ENCODE measurements at regions not wholly inside any gene's neighbourhood (a gene's known extent, or its start where the extent isn't known, plus 50 kb on each side); places are given as distances from the start of the nearest gene placed in this dataset.
"Not testable (repeated sequence)": the region's sequence is repeated elsewhere in the genome, so short reads cannot be mapped to it uniquely, and the experiment has no call there.

- no peak for DNase-seq
These were observed 142.1 kb downstream of the C6orf118 start for GRCh38 chr6:165167311-165167710.

- DNase-seq: no peak
These were observed 145.9 kb downstream of the C6orf118 start for GRCh38 chr6:165163519-165163918.

DNA sequence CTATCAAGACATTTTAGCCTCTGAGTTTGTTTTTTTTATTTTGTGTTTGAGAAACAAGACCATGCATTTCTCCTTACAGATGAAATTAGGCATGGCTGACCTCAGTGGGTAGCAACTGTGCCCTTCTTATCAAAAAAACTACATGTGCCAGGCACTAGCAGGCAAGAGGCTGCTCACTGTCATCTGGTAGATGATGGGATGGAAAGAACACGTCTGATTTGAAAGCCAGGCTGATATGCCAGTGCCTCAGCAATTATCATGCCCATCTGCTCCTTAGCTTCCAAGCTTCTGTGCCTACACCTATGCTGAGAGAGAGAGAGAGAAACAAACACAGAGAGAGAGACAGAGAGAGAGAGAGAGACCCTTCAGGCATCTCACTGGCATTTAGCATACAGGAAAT is 149.9 kb downstream of the C6orf118 start:
- DNase-seq: no peak

- DNase-seq: no peak
These were observed 162.9 kb downstream of the C6orf118 start for GRCh38 chr6:165146456-165146855.

DNA sequence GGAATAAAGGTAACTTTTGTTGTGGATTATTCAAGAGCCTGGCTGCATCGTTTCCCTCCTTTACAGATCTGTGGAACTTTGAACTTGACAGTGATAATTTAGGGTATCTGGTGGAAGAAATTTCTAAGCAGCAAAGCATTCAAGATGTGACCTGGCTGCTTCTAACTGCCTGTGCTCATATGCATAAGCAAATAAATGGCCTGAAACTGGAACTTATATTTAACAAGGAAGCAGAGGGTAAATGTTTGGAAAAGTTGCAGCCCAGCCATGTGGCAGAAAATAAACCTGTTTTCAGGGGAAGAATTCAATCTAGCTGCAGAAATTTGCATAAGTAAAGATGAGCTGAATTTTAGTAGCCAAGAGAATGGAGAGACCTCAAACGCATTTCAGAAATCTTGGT is 173.5 kb downstream of the C6orf118 start:
- no peak for DNase-seq

DNA sequence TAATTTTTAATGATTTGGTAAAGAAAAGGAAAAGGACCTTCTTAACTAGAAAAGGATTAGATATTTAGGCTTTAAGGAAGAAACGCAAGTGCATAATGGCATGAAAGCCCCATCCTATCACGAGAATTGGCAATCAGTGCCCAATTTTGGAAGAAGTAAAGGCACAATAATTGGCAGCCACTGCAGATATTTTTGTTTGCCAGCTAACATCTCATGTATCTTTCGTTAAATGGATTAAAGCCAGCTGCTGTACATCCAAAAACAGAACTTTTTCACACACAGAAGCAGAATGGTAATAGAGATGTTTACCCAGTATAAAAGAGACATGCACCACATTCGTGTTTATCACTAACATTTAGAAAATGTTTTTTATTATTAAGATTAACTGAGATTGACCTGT is 180.3 kb downstream of the C6orf118 start:
- DNase-seq: no peak

DNA sequence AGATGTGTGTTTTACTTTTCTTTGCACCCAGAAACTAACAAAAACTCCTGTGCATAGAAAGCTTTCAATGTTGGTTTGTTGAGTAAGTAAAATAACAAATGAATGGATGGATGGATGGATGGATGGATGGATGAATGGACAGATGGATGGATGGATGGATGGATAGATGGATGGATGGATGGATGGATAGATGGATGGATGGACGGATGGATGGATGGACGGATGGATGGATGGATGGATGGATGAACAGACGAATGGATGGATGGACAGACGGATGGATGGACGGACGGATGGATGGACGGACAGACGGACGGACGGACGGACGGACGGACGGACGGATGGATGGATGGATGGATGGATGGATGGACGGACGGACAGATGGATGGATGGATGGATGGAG is 181.7 kb downstream of the C6orf118 start:
- DNase-seq: not testable (repeated sequence)

DNA sequence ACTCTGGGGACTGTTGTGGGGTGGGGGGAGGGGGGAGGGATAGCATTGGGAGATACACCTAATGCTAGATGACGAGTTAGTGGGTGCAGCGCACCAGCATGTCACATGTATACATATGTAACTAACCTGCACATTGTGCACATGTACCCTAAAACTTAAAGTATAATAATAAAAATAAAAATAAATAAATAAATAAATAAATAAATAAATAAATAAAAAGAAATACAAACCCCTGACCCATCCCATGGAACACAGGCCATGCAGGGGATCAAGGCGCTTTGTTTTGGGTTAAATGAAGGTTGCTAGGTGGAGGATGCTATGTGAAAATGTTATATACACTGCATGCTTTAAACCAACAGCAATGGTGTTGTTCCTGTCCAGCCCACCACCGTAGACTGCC is 184.7 kb downstream of the C6orf118 start:
- not testable (repeated sequence) for DNase-seq

DNA sequence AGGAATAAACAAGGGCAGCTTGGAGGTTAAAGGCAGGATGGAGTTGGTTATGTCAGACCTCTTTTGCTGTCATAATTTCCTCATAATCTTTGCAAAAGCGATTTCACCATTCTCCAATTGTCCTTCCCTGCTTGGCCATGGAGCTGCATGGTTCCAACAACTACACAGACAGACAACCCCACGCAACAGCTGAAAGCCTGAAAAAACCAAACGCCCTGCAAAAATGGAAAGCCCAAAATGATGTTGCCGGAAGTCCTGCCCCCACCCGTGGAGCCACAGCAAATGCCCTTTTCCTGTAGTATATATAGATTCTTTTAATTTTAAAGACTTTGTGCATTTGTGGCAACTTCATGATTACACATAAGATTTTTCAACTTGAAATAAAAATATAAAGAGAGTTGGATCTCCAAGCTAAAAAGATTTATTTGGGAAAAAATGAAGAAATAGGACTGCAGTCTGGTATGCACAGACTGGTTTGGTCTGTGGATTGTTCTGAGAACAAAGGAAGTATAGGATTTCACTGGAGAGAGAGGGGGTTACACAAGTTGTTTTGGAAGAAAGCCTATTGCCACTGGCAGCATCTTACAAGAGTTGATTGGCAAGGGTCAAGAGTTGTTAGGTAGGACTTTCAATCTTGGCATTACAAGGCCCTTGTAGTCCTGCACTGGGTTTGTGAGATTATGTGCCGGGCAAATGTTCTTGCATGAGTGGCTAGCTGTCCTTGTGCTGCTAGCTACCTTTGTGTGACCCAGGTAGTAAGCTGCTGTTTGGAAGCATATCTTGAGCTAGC is 190.0 kb downstream of the C6orf118 start:
- DNase-seq: no peak

DNA sequence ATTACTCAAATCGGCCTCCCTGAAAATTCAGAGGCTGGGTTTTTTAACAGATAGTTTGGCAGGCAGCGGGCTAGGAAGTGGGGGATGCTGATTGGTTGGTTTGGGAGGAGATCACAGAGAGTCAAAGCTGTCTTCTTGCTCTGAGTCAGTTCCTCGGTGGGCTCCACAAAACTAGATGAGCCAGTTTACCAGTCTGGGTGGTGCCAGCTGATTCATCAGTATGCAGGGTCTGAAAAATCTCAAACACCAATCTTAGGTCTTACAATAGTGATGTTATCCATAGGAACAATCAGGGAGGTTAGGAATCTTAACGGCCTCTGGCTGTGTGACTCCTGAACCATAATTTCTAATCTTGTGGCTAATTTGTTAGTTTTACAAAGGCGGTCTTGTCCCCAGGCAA is 190.7 kb downstream of the C6orf118 start:
- DNase-seq: no peak

DNA sequence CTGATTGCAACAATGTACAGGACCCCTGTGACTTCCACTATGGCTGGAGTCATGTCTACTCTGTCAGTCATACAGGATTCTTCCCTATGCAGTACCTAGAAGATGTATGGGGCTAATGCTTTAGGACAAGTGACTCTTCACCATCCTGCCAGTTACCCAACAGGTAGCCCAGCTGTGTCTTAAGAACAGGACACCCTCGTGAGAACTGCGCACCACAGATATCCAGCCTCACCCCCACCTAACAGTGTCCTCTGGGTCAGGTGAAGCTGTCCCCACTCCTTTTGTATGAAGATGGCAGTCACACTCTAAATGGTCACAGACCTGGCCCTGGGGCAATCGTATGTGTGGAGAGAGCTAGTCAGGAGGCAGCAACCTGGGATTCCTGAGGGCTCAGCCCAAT is 191.6 kb downstream of the C6orf118 start:
- DNase-seq: no peak

GRCh38 chr6:165117121-165117520 is 192.3 kb downstream of the C6orf118 start:
- DNase-seq: no peak

DNA sequence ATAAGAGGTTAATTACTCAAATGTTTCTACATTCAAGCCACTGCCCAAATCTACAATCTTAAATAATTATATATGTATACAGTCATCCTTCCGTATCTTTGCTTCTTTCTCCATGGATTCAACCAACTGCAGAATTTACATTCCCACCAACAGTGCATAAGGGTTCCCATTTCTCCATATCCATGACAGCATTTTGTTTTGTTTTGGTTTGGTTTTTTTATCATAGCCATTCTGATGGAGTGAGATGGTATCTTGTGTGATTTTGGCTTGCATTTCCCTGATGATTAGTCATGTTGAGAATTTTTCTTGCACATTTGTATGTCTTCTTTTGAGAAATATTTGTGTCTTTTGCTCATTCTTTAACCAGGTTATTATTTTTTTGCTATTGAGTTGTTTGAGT is 198.5 kb downstream of the C6orf118 start:
- DNase-seq: no peak

DNA sequence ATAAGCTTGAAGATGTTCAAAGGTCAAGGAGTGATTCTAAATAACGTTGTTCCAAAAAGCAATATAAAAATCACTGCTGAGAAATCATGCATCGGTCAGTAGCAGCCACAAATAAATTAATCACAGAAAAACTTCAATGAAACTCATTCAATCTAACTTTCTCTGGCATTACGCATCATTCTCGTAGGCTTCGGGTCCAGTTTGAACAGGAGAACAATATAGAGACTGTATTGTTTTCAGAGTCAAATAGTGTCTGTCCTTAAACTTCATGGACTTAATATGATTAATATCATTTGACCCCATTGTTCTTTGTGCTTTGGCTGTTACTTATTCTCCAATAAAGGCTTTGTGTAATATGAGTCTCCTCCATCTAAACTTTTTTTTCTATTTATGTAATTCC is 200.4 kb downstream of the C6orf118 start:
- no peak for DNase-seq

- DNase-seq: no peak
These were observed 203.1 kb downstream of the C6orf118 start for GRCh38 chr6:165106261-165106660.

- no peak for DNase-seq
These were observed 211.2 kb downstream of the C6orf118 start for GRCh38 chr6:165098165-165098564.

- no peak for DNase-seq
These were observed 212.5 kb downstream of the C6orf118 start for GRCh38 chr6:165096868-165097267.

DNA sequence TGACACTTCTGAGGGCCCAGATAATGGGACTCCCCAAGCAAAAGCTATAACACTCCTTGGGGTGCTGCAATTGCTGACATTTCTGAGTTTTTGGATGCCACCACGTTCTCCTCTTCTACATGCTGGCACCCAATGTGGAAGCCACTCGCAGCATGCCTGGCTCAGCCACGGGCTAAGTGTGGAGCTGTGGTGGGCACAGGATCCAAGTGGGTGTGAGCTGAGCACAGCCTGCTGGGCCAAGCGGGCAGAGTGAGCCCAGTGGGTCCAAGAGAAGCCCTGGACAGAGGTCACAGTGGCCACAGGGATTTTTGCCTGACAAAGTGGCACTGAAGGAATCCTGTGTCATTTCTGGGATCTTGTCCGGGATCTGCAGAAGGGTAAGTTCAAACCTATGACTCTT is 213.2 kb downstream of the C6orf118 start:
- DNase-seq: no peak

DNA sequence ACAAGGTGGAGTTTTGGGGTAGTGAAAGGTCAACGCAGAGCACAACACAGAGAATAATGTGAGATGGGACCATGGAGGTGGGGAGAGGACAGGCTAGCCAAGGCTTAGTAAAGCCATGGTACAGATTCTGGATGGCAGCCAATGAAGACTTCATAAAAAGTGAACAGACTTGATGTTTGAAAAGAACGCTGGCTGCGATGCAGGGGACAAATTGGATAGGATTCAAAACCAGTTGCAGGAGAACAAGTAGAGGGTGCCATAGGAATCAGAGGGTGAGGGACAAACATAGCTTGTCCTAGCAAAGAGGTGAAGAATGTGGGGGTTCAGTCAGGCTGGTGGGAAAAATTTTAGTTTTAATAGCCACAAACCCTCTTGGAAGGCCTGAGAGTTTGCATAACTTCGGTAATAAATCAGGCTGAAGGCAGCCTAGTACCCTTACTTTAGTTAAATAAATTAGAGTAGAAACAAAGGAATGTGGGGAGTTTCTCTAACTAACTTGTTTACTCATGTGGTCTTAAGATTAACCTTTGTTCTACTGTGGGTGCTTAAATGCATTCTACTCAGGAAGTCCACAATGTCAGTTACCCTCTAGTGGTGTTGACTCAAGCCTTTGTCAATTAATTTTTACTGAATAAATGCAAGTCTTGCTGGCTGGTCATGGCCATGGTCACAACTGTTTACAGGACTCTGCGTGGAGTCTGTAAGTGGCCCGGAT is 216.4 kb downstream of the C6orf118 start:
- DNase-seq: no peak

- no peak for DNase-seq
These were observed 218.2 kb downstream of the C6orf118 start for GRCh38 chr6:165091121-165091785.

DNA sequence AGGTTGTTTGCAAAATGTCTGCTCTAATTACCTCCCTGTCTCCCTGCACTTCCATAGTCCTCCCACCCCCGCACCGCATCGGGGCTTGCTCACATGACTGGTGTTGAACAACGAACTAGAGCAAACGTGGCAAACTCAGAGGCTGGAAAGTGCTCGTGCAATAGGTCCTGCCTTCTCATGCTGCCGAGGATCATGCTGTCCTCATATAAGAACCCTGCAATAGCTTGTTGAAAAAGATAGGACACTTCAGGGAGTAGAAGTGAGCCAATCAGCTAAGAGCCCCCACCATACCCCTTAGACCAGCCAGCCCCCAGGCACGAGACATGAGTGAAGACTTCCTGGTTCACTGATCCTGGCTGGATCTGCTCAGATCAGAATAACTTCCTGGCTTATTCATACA is 219.2 kb downstream of the C6orf118 start:
- DNase-seq: no peak

DNA sequence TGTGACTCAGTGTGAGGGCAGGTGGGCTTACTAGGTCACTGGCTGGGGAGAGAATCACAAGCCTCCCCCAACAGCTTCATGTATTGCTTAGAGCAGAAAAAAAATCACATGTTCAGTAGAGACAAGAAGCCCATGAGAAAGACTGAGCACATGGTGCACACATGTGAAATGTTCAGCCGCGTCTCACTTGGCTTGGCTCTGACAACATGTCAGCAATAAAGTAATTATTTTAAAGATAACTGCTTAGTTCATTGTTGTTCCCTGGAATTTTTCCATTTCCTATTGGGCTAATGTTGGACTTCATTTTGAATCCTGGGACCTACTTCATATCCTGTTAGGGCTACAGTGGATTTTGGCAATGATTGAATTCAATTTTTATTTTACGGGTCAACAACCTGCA is 222.6 kb downstream of the C6orf118 start:
- no peak for DNase-seq

DNA sequence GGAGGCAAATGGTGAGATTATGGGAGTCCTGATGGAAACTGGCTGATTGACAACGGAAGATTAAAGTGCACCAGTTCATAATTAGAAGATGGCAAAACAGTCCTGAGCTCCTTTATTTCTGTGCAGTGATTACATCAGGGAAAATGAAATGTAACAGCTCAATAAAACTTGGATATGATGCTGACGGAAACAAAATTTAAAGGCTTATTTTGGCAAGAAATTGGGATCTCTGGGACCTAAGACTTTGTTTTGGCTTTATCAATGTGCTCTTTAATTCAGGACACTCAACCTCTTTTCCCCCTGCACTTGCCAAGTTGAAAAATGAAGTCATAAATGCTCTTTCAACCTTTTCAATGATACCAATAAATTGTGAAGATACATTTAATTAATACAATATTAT is 226.8 kb downstream of the C6orf118 start:
- DNase-seq: no peak

- DNase-seq: no peak
These were observed 227.4 kb downstream of the C6orf118 start for GRCh38 chr6:165081944-165082532.

All from NCI-H2081 (cell line).